CD4-positive, alpha-beta T cell (primary cell): ENCODE measurements at regions not wholly inside any gene's neighbourhood (a gene's known extent, or its start where the extent isn't known, plus 50 kb on each side); places are given as distances from the start of the nearest gene placed in this dataset.

ENCODE experiments used
- ATAC-seq: fragments of 200-7000 bp; cut with Tn5 transposase; one replicate; pipeline ENCODE4 v1.10.0; 2022; ENCODE audit warnings: mild to moderate bottlenecking; ENCODE audit not compliant: poor library complexity
- CTCF ChIA-PET: fragments of 350-600 bp; sonication (Branson Sonifier 250); formaldehyde crosslinking; loops from one replicate; lab custom pipeline; 2021; ENCODE audit warnings: antibody characterized with exemption, inconsistent platforms; lab: Charles Lee
- POLR2A ChIA-PET: fragments of 350-600 bp; sonication (Branson Sonifier 250); formaldehyde crosslinking; loops from one replicate; lab custom pipeline; 2021; ENCODE audit warnings: antibody characterized with exemption, inconsistent platforms; lab: Charles Lee
- DNase-seq, 14 experiments: peaks; one replicate each; pipeline ENCODE4 v3.0.0-alpha.2; 2013 to 2020; ENCODE audit warnings: mixed read lengths in 2 of 14
- H3K27ac ChIP-seq, 2 donors: one replicate each; pipeline versions ENCODE4 v1.5.1 to v1.7.0; 2013; ENCODE audit warnings: low read length in 2 of 2, low read depth in 1 of 2, mild to moderate bottlenecking in 1 of 2
- H3K27me3 ChIP-seq, 2 experiments: 1 replicate in 1 of 2; 2 replicates in 1 of 2; pipeline versions ENCODE4 v1.6.1 to v1.7.0; 2013; ENCODE audit warnings: low read length in 2 of 2, control low read depth in 1 of 2, mild to moderate bottlenecking in 1 of 2, moderate library complexity in 1 of 2; ENCODE audit not compliant: insufficient read depth in 2 of 2, control insufficient read depth in 1 of 2
- H3K36me3 ChIP-seq: one replicate; pipeline ENCODE4 v1.6.1; 2013; ENCODE audit warnings: low read length, control low read depth; ENCODE audit not compliant: insufficient read depth
- H3K4me1 ChIP-seq: one replicate; pipeline ENCODE4 v1.6.1; 2013; ENCODE audit warnings: low read length, control low read depth; ENCODE audit not compliant: insufficient read depth
- H3K4me3 ChIP-seq: one replicate; pipeline ENCODE4 v1.5.1; 2013; ENCODE audit warnings: mild to moderate bottlenecking, low read length, moderate library complexity
- H3K9me3 ChIP-seq, 2 experiments: 1 replicate in 1 of 2; 2 replicates in 1 of 2; pipeline versions ENCODE4 v1.6.1 to v1.7.0; 2013; ENCODE audit warnings: low read length in 2 of 2, mild to moderate bottlenecking in 2 of 2, control low read depth in 1 of 2, moderate library complexity in 1 of 2; ENCODE audit not compliant: control insufficient read depth in 1 of 2, insufficient read depth in 1 of 2
- H3K27ac Mint-ChIP-seq: one replicate; pipeline ENCODE4 v1.8.0; 2020; ENCODE audit warnings: mixed read lengths
- H3K27me3 Mint-ChIP-seq: one replicate; pipeline ENCODE4 v1.8.0; 2021; ENCODE audit warnings: mixed read lengths
- H3K36me3 Mint-ChIP-seq: one replicate; pipeline ENCODE4 v1.8.0; 2021; ENCODE audit warnings: low read depth, mixed read lengths
- H3K4me1 Mint-ChIP-seq: one replicate; pipeline ENCODE4 v1.8.0; 2021; ENCODE audit warnings: low read depth, mixed read lengths
- H3K4me3 Mint-ChIP-seq: one replicate; pipeline ENCODE4 v1.8.0; 2020; ENCODE audit warnings: mild to moderate bottlenecking, mixed read lengths
- H3K9me3 Mint-ChIP-seq: one replicate; pipeline ENCODE4 v1.8.0; 2020; ENCODE audit warnings: mixed read lengths
- intact Hi-C, 2 experiments: fragments of 100-400 bp; cut with DNase I in 1 of 2; cut with micrococcal nuclease in 1 of 2; formaldehyde crosslinking; loops; one replicate each; pipeline versions ENCODE4 v1.15.1 to v1.9.0; 2023 to 2025; cut with DNase I, micrococcal nuclease
- TF ChIP-seq, protein P1 (sequence below): fragments of 200-600 bp; IDR thresholded peaks from one replicate; pipeline ENCODE4 v1.8.0; 2022; ENCODE audit warnings: antibody characterized with exemption, mild to moderate bottlenecking

DNA sequence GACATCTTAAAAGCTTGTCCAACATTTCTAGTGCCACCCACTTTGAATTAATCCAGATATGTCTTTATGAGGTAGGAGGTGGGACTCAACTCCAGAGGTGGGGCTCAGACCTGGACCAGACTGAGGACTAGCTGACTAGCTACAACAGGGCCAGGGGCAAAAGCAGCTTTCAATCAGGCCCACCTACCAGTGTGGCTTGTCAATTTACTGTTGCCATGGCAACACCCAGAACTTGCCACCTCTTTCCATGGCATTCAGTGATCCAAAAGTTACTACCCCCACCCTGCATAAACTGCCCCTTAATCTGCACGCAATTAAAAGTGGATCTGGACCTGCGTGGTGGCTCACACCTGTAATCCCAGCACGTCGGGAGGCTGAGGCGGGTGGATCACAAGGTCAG, 113.2 kb upstream of the KAZN start:
- Histone ChIP-seq H3K9me3 (no peaks in the 10 kb centered on the region), H3K27me3 (no peaks in the 10 kb centered on the region), H3K4me3 (no peak overlapping the region), H3K27ac (no peak overlapping the region), H3K4me1 (no peaks in the 10 kb centered on the region), H3K36me3 (no peaks in the 10 kb centered on the region)
- no peaks in the 10 kb centered on the region for H3K9me3 Mint-ChIP-seq
- intact Hi-C loops: no loop called here
- H3K4me1 Mint-ChIP-seq: no peaks in the 10 kb centered on the region
- H3K4me3 Mint-ChIP-seq: no peak overlapping the region
- no peak overlapping the region for H3K27ac Mint-ChIP-seq
- H3K36me3 Mint-ChIP-seq: no peaks in the 10 kb centered on the region
- CTCF ChIA-PET: no interaction called here
- DNase-seq: no peak
- no peaks in the 10 kb centered on the region for H3K27me3 Mint-ChIP-seq
- ATAC-seq: no peak
- POLR2A ChIA-PET: no interaction called here
- TF ChIP-seq, protein P1, sequence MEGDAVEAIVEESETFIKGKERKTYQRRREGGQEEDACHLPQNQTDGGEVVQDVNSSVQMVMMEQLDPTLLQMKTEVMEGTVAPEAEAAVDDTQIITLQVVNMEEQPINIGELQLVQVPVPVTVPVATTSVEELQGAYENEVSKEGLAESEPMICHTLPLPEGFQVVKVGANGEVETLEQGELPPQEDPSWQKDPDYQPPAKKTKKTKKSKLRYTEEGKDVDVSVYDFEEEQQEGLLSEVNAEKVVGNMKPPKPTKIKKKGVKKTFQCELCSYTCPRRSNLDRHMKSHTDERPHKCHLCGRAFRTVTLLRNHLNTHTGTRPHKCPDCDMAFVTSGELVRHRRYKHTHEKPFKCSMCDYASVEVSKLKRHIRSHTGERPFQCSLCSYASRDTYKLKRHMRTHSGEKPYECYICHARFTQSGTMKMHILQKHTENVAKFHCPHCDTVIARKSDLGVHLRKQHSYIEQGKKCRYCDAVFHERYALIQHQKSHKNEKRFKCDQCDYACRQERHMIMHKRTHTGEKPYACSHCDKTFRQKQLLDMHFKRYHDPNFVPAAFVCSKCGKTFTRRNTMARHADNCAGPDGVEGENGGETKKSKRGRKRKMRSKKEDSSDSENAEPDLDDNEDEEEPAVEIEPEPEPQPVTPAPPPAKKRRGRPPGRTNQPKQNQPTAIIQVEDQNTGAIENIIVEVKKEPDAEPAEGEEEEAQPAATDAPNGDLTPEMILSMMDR: no peak

GRCh38 chr1:14486401-14487201, 111.9 kb upstream of the KAZN start:
- Histone ChIP-seq H3K27ac (no peak overlapping the region), H3K27me3 (no peaks in the 10 kb centered on the region), H3K4me1 (no peaks in the 10 kb centered on the region), H3K4me3 (no peak overlapping the region), H3K36me3 (no peaks in the 10 kb centered on the region), H3K9me3 (no peaks in the 10 kb centered on the region)
- H3K4me1 Mint-ChIP-seq: no peaks in the 10 kb centered on the region
- ATAC-seq (no peak), DNase-seq (no peak)
- no peaks in the 10 kb centered on the region for H3K36me3 Mint-ChIP-seq
- no peak overlapping the region for H3K4me3 Mint-ChIP-seq
- H3K9me3 Mint-ChIP-seq: no peaks in the 10 kb centered on the region
- no peaks in the 10 kb centered on the region for H3K27me3 Mint-ChIP-seq
- H3K27ac Mint-ChIP-seq: no peak overlapping the region
- CTCF ChIA-PET: no interaction called here
- POLR2A ChIA-PET: no interaction called here
- TF ChIP-seq, protein P1: no peak
- intact Hi-C loops: no loop called here

DNA sequence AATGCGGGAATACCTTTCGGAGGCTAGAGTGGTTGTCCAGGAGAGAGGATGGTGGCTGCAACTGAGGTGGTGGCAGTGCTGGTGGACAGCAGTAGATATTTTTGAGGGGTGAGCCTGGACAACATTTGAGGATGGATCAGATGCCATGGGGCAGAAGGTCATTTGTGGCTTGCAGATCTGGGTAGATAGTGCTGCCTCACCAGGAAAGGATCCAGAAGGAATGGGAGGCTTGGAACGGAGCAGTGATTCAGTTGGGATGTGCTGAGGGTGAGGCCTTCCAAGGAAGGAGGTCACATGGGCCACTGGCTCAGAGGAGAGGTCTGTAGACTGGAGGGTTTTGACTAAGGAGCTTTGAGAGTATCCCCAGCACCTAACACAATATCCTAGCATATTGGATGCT, 110.8 kb upstream of the KAZN start:
- H3K27ac ChIP-seq: no peak overlapping the region
- Mint-ChIP-seq H3K9me3 (no peaks in the 10 kb centered on the region), H3K27ac (no peak overlapping the region), H3K36me3 (no peaks in the 10 kb centered on the region), H3K4me1 (no peaks in the 10 kb centered on the region), H3K4me3 (no peak overlapping the region), H3K27me3 (peaks cover under 1% of the 10 kb centered on the region)
- intact Hi-C loops: no loop called here
- no peaks in the 10 kb centered on the region for H3K27me3 ChIP-seq
- CTCF ChIA-PET: no interaction called here
- TF ChIP-seq, protein P1: no peak
- DNase-seq (no peak), ATAC-seq (no peak)
- H3K9me3 ChIP-seq: peaks cover 0 to 2% of the 10 kb centered on the region in 2 experiments
- H3K4me1 ChIP-seq: no peaks in the 10 kb centered on the region
- H3K36me3 ChIP-seq: no peaks in the 10 kb centered on the region
- H3K4me3 ChIP-seq: no peak overlapping the region
- POLR2A ChIA-PET: no interaction called here
